Central memory CD8-positive, alpha-beta T cell (primary cell): ENCODE measurements at regions not wholly inside any gene's neighbourhood (a gene's known extent, or its start where the extent isn't known, plus 50 kb on each side); places are given as distances from the start of the nearest gene placed in this dataset.

Experiments used
- ATAC-seq: fragments of 150-1000 bp; cut with Tn5 transposase; replicated peaks from 2 replicates; pipeline ENCODE4 v1.10.0; 2022; ENCODE audit warnings: mild to moderate bottlenecking, moderate FRiP score, moderate number of reproducible peaks; ENCODE audit not compliant: poor library complexity, severe bottlenecking; ENCODE audit errors: extremely low read depth
- DNase-seq, 2 donors: peaks; one replicate each; pipeline ENCODE4 v3.0.0; 2021; ENCODE audit warnings: low spot score in 2 of 2
- H3K27ac Mint-ChIP-seq: one replicate; pipeline ENCODE4 v1.8.0; 2022; ENCODE audit warnings: low read depth, mild to moderate bottlenecking, moderate library complexity, mixed read lengths
- H3K27me3 Mint-ChIP-seq: one replicate; pipeline ENCODE4 v1.8.0; 2022; ENCODE audit warnings: mixed read lengths
- H3K36me3 Mint-ChIP-seq: one replicate; pipeline ENCODE4 v1.8.0; 2022; ENCODE audit warnings: mild to moderate bottlenecking, moderate library complexity, mixed read lengths; ENCODE audit not compliant: insufficient read depth
- H3K4me1 Mint-ChIP-seq: one replicate; pipeline ENCODE4 v1.8.0; 2022; ENCODE audit warnings: mixed read lengths
- H3K4me3 Mint-ChIP-seq: one replicate; pipeline ENCODE4 v1.8.0; 2022; ENCODE audit warnings: mild to moderate bottlenecking, moderate library complexity, mixed read lengths
- H3K9me3 Mint-ChIP-seq: one replicate; pipeline ENCODE4 v1.8.0; 2022; ENCODE audit warnings: mixed read lengths

DNA sequence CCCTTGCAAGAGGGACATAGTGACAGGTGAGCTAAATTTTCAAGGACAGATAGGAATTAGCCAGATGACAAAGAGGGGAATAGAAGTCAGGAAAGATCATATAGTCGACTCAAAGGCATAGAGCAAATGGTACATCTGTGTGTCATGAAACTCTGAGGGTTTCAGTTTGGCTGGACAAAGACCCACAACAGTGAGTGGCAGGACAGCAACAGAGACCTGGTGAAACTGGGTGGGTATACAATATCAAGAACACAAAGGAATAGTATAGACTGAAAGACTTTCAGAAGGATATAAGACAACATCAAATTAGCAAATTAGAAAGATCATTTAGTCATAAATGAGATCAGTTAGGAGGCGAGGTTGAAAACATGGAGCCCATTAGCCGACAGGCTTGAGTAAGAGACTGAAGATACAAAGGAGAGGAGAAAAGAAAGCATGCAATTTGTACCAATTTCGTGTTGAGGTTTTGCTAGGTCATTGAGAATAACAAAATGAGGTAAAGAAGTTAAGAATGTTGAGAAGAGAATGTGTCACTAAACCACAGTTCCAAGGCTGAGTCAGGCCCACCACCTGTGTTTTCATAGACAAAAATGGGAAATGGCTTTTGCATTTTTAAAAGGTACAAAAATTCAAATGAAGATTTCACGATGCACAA is 213.8 kb downstream of the HHIPL2 start:
- no peak overlapping the region for H3K4me3 Mint-ChIP-seq
- DNase-seq: no peak
- no peaks in the 10 kb centered on the region for H3K36me3 Mint-ChIP-seq
- no peak for ATAC-seq
- no peaks in the 10 kb centered on the region for H3K4me1 Mint-ChIP-seq
- H3K27me3 Mint-ChIP-seq: no peaks in the 10 kb centered on the region
- no peaks in the 10 kb centered on the region for H3K9me3 Mint-ChIP-seq
- H3K27ac Mint-ChIP-seq: no peak overlapping the region

DNA sequence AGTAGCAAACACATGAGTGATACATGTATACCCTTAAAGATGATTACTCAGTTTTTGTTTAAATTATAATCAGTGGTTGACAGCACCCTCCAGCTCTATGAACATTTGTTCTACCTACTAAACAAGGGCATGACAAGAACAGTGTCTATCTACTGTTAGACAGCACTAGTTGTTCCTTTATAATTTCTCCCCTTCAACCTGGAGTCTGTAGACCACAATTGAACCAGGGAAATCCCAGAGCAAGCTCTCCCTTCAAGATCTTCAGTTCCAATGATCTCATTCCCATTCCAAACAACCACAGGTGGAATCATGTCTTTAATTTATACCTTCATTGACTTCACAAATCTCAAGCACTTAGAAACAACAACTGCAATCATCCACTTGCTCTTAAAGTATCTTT is 216.1 kb downstream of the HHIPL2 start:
- H3K9me3 Mint-ChIP-seq: no peaks in the 10 kb centered on the region
- H3K27ac Mint-ChIP-seq: no peak overlapping the region
- ATAC-seq (no peak), DNase-seq (no peak)
- H3K4me3 Mint-ChIP-seq: no peak overlapping the region
- H3K36me3 Mint-ChIP-seq: no peaks in the 10 kb centered on the region
- no peaks in the 10 kb centered on the region for H3K27me3 Mint-ChIP-seq
- no peaks in the 10 kb centered on the region for H3K4me1 Mint-ChIP-seq

DNA sequence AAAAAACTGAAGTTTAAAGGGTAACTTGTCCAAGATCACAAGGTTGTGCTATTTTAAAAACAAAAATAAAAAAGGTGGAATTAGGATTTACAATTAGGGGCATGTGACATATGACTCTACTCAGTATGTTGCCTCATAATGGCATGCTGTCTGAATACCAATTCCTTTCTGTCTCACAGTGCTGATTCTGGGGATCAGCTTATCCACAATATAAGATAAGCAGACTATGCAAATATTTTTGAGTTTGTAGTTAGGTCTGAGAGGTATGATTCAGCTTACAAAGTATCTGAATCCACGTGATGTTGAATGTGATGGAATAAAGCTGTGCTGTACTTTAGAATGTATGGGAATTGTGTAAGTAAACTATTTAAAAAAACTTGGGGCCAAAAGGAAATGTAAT is 216.6 kb downstream of the HHIPL2 start:
- H3K4me1 Mint-ChIP-seq: no peaks in the 10 kb centered on the region
- ATAC-seq: no peak
- no peak overlapping the region for H3K27ac Mint-ChIP-seq
- H3K27me3 Mint-ChIP-seq: no peaks in the 10 kb centered on the region
- H3K36me3 Mint-ChIP-seq: no peaks in the 10 kb centered on the region
- no peak overlapping the region for H3K4me3 Mint-ChIP-seq
- no peak for DNase-seq
- no peaks in the 10 kb centered on the region for H3K9me3 Mint-ChIP-seq

DNA sequence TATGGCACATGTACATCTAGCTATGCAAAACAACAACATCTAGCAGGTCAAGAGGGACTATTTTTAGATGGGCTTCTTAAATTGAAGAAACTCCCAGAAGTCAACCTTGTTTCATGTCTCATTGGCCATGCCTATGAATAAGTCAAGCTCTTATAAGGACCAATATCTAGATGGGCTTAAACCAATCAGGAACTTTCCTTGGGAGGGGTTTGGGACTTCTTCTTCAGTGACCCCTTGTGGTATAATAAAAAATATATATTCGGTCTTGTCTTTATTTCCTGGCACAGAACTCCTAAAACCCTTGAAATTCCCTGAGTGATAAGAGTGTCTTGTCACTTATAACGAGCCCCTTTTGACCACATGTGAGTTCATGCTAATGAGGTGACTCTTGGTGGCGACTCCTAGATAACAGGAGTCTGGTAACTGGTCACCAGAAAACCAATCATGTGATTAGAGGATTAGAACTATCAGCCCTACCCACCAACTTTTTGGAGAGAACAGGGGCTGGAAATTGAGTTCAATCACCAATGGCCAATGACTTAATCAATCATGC is 218.3 kb downstream of the HHIPL2 start:
- no peaks in the 10 kb centered on the region for H3K9me3 Mint-ChIP-seq
- H3K27ac Mint-ChIP-seq: no peak overlapping the region
- no peaks in the 10 kb centered on the region for H3K4me1 Mint-ChIP-seq

DNA sequence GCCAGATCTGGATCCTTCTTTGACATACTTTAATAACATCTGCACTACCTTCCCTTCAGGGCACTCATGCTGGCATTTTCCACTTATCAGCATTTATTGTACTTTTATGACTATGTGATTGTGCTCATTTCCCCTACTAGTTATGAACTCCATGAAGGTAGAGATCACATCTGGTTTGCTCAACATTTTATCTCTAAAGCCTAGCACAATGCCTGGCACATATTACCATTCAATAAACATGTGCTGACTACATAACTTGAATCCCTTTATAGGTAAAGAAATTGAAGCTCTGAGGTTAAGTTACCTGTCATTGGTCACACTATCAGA is 221.2 kb downstream of the HHIPL2 start:
- DNase-seq (no peak), ATAC-seq (no peak)
- Mint-ChIP-seq H3K4me1 (no peaks in the 10 kb centered on the region), H3K4me3 (no peak overlapping the region), H3K9me3 (no peaks in the 10 kb centered on the region), H3K27ac (no peak overlapping the region), H3K36me3 (peaks cover 2% of the 10 kb centered on the region), H3K27me3 (no peaks in the 10 kb centered on the region)

More for the DNA sequence above, 218.3 kb downstream of the HHIPL2 start:
- H3K36me3 Mint-ChIP-seq: peaks cover 2% of the 10 kb centered on the region
- no peak overlapping the region for H3K4me3 Mint-ChIP-seq
- ATAC-seq (no peak), DNase-seq (no peak)
- H3K27me3 Mint-ChIP-seq: no peaks in the 10 kb centered on the region

DNA sequence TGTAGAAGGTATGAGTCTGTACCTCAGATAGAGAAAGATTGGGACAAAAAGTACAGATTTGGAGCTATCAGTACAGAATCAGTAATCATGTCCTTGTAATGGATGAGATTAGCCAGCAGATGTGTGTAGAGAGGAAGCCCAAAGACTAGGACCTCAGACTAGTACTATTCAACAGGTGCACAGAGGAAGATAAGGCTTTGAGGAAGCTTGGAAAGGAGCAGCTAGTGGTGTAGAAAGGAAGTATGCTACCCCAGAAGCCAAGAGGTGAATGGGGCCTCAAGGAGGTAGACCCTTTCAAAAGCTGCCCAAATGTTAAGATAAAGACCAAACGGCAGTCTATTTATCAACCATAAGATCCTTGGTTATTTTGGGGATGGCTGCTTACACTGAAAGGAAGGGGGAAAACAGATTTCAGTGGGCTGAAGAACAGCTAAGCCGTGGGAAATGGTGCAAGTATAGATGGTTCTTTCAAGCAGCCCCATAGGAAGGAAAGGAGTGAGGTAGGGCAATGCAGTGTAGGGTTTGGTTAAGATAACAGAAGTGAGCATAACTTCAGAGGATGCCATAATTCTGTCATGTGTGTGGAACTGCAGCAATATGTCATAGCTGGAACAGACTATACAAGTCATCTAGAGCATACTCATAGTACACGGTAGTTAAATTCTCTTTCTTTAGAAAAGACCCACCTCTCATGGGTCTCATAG is 221.7 kb downstream of the HHIPL2 start:
- no peaks in the 10 kb centered on the region for H3K9me3 Mint-ChIP-seq
- no peaks in the 10 kb centered on the region for H3K4me1 Mint-ChIP-seq
- no peak for ATAC-seq
- peaks cover 2% of the 10 kb centered on the region for H3K36me3 Mint-ChIP-seq
- no peak for DNase-seq
- no peak overlapping the region for H3K4me3 Mint-ChIP-seq
- H3K27ac Mint-ChIP-seq: no peak overlapping the region
- peaks cover 2% of the 10 kb centered on the region for H3K27me3 Mint-ChIP-seq

DNA sequence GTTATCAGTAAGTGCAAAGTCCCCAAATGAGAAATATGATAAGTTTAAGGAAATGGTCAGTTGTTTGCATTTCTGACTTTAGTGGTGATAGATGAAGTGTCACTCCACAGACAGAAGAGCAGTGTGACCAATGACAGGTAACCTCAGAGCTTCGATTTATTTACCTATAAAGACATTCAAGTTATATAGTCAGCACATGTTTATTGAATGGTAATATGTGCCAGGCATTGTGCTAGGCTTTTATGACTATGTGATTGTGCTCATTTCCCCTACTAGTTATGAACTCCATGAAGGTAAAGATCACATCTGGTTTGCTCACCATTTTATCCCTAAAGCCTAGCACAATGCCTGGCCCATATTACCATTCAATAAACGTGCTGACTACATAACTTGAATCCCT is 222.4 kb downstream of the HHIPL2 start:
- H3K36me3 Mint-ChIP-seq: peaks cover 2% of the 10 kb centered on the region

DNA sequence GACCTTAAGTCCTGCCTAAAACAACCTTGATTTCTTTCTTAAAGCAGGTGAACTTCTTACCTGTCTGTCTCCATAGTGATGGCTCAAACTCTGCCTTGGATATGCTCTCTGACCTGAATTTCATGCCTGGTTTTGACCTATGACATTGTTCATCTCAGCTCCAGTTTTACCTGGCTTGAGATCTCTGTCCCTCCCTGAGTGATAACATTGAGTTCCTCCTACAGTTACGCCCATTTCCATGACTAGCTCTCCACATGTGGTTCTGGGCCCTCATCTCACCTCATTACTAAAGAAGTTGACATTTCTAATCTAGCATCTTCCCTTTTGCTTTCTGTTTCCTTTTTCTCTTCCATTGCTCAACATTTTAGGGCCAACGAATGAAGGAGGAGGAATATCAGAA is 233.1 kb downstream of the HHIPL2 start:
- no peak for DNase-seq
- Mint-ChIP-seq H3K27ac (no peak overlapping the region), H3K36me3 (no peaks in the 10 kb centered on the region), H3K4me3 (no peak overlapping the region), H3K27me3 (peaks cover 15% of the 10 kb centered on the region), H3K9me3 (no peaks in the 10 kb centered on the region), H3K4me1 (peaks cover 5% of the 10 kb centered on the region)
- no peak for ATAC-seq

More for the DNA sequence above, 222.4 kb downstream of the HHIPL2 start:
- no peak overlapping the region for H3K4me3 Mint-ChIP-seq
- H3K27me3 Mint-ChIP-seq: peaks cover 9% of the 10 kb centered on the region
- no peak for DNase-seq
- no peak overlapping the region for H3K27ac Mint-ChIP-seq
- no peak for ATAC-seq
- H3K9me3 Mint-ChIP-seq: no peaks in the 10 kb centered on the region
- no peaks in the 10 kb centered on the region for H3K4me1 Mint-ChIP-seq

DNA sequence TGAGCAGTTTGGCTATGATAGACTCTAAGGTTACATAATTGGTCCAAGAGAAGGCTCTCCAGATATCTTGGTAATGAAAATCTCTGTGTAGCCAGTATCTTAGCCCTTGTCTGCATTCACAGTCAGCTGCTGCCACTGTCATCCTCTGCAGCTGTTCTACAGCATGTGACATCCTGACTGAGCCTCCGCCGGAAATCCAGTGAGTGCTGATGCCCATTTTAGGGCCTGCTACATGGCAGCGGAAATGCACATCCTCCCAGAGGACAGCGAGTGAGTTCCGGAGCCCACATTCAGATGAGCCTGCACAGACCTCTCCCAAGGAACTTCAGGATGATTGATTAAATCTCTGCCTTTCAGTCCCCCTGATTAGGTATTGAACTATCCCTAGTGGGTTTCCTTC is 237.1 kb downstream of the HHIPL2 start:
- Mint-ChIP-seq H3K36me3 (no peaks in the 10 kb centered on the region), H3K27me3 (peaks cover 10% of the 10 kb centered on the region), H3K27ac (no peak overlapping the region), H3K4me3 (no peak overlapping the region), H3K9me3 (no peaks in the 10 kb centered on the region), H3K4me1 (peaks cover 5% of the 10 kb centered on the region)
- ATAC-seq: peak; percentile 60
- DNase-seq: no peak

DNA sequence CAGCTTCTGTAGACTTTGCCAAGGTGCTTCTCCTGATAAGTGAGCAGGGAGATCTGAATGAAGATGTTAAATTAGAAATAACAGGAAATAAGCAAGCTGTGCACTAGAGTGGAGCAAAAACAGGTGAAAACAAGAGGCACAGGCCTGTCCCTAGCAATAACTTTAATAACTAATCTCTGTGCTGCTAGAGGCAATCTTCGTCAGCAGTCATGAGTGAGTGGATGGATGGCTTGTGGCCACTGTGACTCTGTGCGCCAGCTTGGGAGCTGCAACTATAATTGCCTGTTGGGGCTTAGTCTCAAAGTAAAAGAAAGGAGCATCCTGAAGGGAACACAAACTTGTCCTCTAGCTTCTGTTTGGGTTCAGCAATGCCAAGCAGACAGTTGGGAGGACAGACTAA is 240.3 kb downstream of the HHIPL2 start:
- ATAC-seq (no peak), DNase-seq (no peak)
- H3K9me3 Mint-ChIP-seq: no peaks in the 10 kb centered on the region
- no peaks in the 10 kb centered on the region for H3K36me3 Mint-ChIP-seq
- H3K4me3 Mint-ChIP-seq: no peak overlapping the region
- H3K27ac Mint-ChIP-seq: no peak overlapping the region
- H3K27me3 Mint-ChIP-seq: peaks cover 10% of the 10 kb centered on the region
- no peaks in the 10 kb centered on the region for H3K4me1 Mint-ChIP-seq

DNA sequence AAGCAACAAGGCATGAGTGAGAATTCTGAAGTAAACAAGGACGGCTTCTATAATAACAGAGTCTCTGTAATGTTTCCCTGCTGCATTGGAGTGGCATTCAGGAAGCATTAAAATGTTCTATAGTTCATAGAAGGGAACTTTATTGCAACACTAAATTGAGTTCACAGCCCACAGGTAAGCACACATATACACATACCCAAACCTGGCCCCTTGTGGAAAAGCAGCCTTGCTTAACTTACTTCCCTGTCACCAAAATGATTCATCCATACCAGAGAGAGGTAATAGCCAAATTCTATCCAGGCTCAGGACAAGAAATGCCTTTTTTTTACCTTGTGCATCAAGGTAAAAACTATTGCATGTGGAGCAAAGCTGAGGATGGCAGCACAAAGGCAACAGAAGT is 241.4 kb downstream of the HHIPL2 start:
- Mint-ChIP-seq H3K27ac (no peak overlapping the region), H3K36me3 (no peaks in the 10 kb centered on the region), H3K4me1 (no peaks in the 10 kb centered on the region), H3K27me3 (peaks cover 10% of the 10 kb centered on the region), H3K9me3 (no peaks in the 10 kb centered on the region), H3K4me3 (no peak overlapping the region)
- ATAC-seq: no peak
- no peak for DNase-seq

DNA sequence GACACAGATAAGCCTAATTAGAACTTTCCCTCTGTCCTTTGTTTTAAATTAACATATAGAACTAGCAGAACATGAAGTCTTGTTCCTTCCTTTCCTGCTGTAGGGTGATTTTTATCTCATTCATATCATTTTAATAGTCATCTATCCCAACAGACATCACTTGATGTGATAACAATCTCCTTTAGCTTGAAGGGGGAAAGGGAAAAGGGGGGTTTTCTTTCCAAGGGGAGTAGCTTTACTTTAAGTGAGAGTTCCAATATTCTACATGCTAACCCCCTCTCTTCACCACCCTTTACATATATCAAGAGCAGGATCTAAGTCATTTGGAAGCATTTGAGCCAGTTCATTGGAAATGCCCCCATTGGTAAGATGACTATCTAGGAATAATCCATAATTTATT is 241.9 kb downstream of the HHIPL2 start:
- no peaks in the 10 kb centered on the region for H3K4me1 Mint-ChIP-seq
- H3K4me3 Mint-ChIP-seq: no peak overlapping the region
- peaks cover 10% of the 10 kb centered on the region for H3K27me3 Mint-ChIP-seq
- DNase-seq (no peak), ATAC-seq (no peak)
- no peaks in the 10 kb centered on the region for H3K36me3 Mint-ChIP-seq
- H3K9me3 Mint-ChIP-seq: no peaks in the 10 kb centered on the region
- H3K27ac Mint-ChIP-seq: no peak overlapping the region

DNA sequence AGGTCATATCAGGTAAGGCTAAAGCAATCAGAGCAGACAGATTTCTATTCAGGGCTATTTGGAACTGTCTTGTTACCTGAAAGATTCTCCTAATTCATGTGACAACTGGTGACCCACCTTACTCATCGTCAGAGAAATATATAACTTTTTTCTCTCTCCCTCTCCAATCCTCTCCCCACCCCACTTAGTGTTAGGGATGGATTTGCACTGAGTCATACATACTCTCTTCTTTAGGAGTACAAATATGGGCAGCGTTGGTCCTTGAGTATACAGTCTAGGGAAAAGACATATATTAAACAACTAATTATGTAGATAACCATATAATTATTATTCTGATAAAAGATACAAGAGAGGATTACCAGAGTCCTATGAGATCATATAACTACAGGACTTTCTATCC is 246.3 kb downstream of the HHIPL2 start:
- no peaks in the 10 kb centered on the region for H3K4me1 Mint-ChIP-seq
- ATAC-seq (no peak), DNase-seq (no peak)
- no peaks in the 10 kb centered on the region for H3K27me3 Mint-ChIP-seq
- H3K9me3 Mint-ChIP-seq: no peaks in the 10 kb centered on the region
- H3K4me3 Mint-ChIP-seq: no peak overlapping the region
- no peaks in the 10 kb centered on the region for H3K36me3 Mint-ChIP-seq
- H3K27ac Mint-ChIP-seq: no peak overlapping the region
